CD8-positive, alpha-beta memory T cell (primary cell): ENCODE measurements at regions not wholly inside any gene's neighbourhood (a gene's known extent, or its start where the extent isn't known, plus 50 kb on each side); places are given as distances from the start of the nearest gene placed in this dataset.
A peak's percentile ranks its signal among the peaks of the same experiment; 100 is the strongest.
"Not testable (repeated sequence)": the region's sequence is repeated elsewhere in the genome, so short reads cannot be mapped to it uniquely, and the experiment has no call there.

Experiments
- CTCF ChIA-PET: fragments of 350-600 bp; sonication (Branson Sonifier 250); formaldehyde crosslinking; loops from one replicate; lab custom pipeline; 2021; ENCODE audit warnings: antibody characterized with exemption; lab: Charles Lee
- POLR2A ChIA-PET: fragments of 350-600 bp; sonication (Branson Sonifier 250); formaldehyde crosslinking; loops from one replicate; lab custom pipeline; 2021; ENCODE audit warnings: antibody characterized with exemption; lab: Charles Lee
- DNase-seq, 5 donors: peaks; one replicate each; pipeline versions ENCODE4 v3.0.0 to v3.0.0-alpha.2; 2020 to 2022; ENCODE audit warnings: mixed read lengths in 1 of 5
- H3K27ac ChIP-seq: one replicate; pipeline ENCODE4 v1.7.0; 2013; ENCODE audit warnings: low read depth, mild to moderate bottlenecking, low read length, moderate library complexity
- H3K27me3 ChIP-seq: 2 replicates; pipeline ENCODE4 v1.7.0; 2013; ENCODE audit warnings: low read length, mild to moderate bottlenecking; ENCODE audit not compliant: insufficient read depth, poor library complexity, severe bottlenecking
- H3K36me3 ChIP-seq: 2 replicates; pipeline ENCODE4 v1.7.0; 2013; ENCODE audit warnings: mild to moderate bottlenecking, low read length, moderate library complexity; ENCODE audit not compliant: insufficient read depth
- H3K4me1 ChIP-seq: 2 replicates; pipeline ENCODE4 v1.7.0; 2013; ENCODE audit warnings: mild to moderate bottlenecking, low read length, moderate library complexity; ENCODE audit not compliant: insufficient read depth
- H3K4me3 ChIP-seq: 2 replicates; pipeline ENCODE4 v1.7.0; 2013; ENCODE audit warnings: mild to moderate bottlenecking, low read length
- H3K9me3 ChIP-seq: 2 replicates; pipeline ENCODE4 v1.7.0; 2013; ENCODE audit warnings: mild to moderate bottlenecking, low read length
- H3K27ac Mint-ChIP-seq, 8 donors: one replicate each; pipeline ENCODE4 v1.8.0; 2020 to 2021; ENCODE audit warnings: mixed read lengths in 8 of 8, mild to moderate bottlenecking in 6 of 8, inconsistent platforms in 3 of 8, moderate library complexity in 3 of 8
- H3K27me3 Mint-ChIP-seq, 2 donors: one replicate each; pipeline ENCODE4 v1.8.0; 2020 to 2021; ENCODE audit warnings: mixed read lengths in 2 of 2, mild to moderate bottlenecking in 1 of 2, moderate library complexity in 1 of 2
- H3K36me3 Mint-ChIP-seq, 3 donors: one replicate each; pipeline ENCODE4 v1.8.0; 2020 to 2021; ENCODE audit warnings: mixed read lengths in 3 of 3, inconsistent platforms in 1 of 3, mild to moderate bottlenecking in 1 of 3
- H3K4me1 Mint-ChIP-seq, 3 donors: one replicate each; pipeline ENCODE4 v1.8.0; 2020 to 2021; ENCODE audit warnings: mixed read lengths in 3 of 3, inconsistent platforms in 1 of 3, mild to moderate bottlenecking in 1 of 3
- H3K4me3 Mint-ChIP-seq, 7 donors: one replicate each; pipeline ENCODE4 v1.8.0; 2020 to 2021; ENCODE audit warnings: mixed read lengths in 7 of 7, mild to moderate bottlenecking in 6 of 7, moderate library complexity in 4 of 7, inconsistent platforms in 2 of 7
- H3K9me3 Mint-ChIP-seq, 5 donors: one replicate each; pipeline ENCODE4 v1.8.0; 2020 to 2022; ENCODE audit warnings: mixed read lengths in 5 of 5, mild to moderate bottlenecking in 3 of 5, moderate library complexity in 2 of 5, inconsistent platforms in 1 of 5

- H3K4me3 Mint-ChIP-seq = no peak overlapping the region
- POLR2A ChIA-PET = no interaction called here
- H3K9me3 Mint-ChIP-seq = peaks cover 21 to 56% (median 29%) of the 10 kb centered on the region in 5 donors
Measured at GRCh38 chr7:53624356-53624755, 588.9 kb downstream of the POM121L12 start.

DNA sequence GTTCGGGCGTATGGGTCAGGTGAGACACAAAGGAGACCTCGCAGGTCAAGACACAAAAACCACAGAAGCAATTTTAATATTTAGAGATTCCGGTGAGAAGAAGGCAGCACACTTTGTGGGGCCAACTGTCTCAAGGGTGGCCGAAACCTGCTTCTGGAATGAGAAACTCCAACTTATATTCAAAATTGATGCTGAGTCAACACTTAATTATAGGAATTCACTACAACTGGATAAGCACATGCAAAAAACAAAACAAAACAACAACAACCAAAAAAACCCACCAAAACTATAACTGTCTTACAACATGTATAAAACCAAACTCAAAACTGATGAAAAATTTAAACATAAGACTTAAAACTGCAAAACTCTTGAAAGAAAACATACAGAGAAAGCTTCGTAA is 593.3 kb downstream of the POM121L12 start:
- Mint-ChIP-seq H3K4me1 (no peaks in the 10 kb centered on the region), H3K27ac (no peak overlapping the region), H3K9me3 (peaks cover 16 to 52% (median 21%) of the 10 kb centered on the region in 5 donors), H3K36me3 (no peaks in the 10 kb centered on the region), H3K4me3 (no peak overlapping the region), H3K27me3 (no peaks in the 10 kb centered on the region)
- H3K4me1 ChIP-seq = no peaks in the 10 kb centered on the region
- POLR2A ChIA-PET = no interaction called here
- CTCF ChIA-PET = no interaction called here
- H3K27me3 ChIP-seq = no peaks in the 10 kb centered on the region
- H3K36me3 ChIP-seq = no peaks in the 10 kb centered on the region
- no peak overlapping the region for H3K4me3 ChIP-seq
- DNase-seq = no peak
- H3K27ac ChIP-seq = no peak overlapping the region
- H3K9me3 ChIP-seq = no peaks in the 10 kb centered on the region

More at GRCh38 chr7:53624356-53624755, 588.9 kb downstream of the POM121L12 start:
- H3K4me3 ChIP-seq = no peak overlapping the region
- no peaks in the 10 kb centered on the region for H3K27me3 ChIP-seq
- no peaks in the 10 kb centered on the region for H3K9me3 ChIP-seq
- H3K27ac ChIP-seq = no peak overlapping the region
- no peaks in the 10 kb centered on the region for H3K4me1 ChIP-seq
- DNase-seq = no peak
- no peaks in the 10 kb centered on the region for H3K27me3 Mint-ChIP-seq
- no peak overlapping the region for H3K27ac Mint-ChIP-seq
- H3K36me3 Mint-ChIP-seq = no peaks in the 10 kb centered on the region
- H3K4me1 Mint-ChIP-seq = no peaks in the 10 kb centered on the region
- H3K36me3 ChIP-seq = no peaks in the 10 kb centered on the region
- CTCF ChIA-PET = no interaction called here

GRCh38 chr7:53635251-53635650 is 599.8 kb downstream of the POM121L12 start:
- CTCF ChIA-PET, H3K27me3 Mint-ChIP-seq, H3K4me1 Mint-ChIP-seq, H3K36me3 ChIP-seq, H3K4me1 ChIP-seq, H3K27ac Mint-ChIP-seq, H3K4me3 ChIP-seq, H3K27me3 ChIP-seq, H3K4me3 Mint-ChIP-seq, H3K27ac ChIP-seq, POLR2A ChIA-PET, DNase-seq, H3K36me3 Mint-ChIP-seq, H3K9me3 ChIP-seq: not testable (repeated sequence)
- peaks cover 7 to 39% (median 27%) of the 10 kb centered on the region in 5 donors for H3K9me3 Mint-ChIP-seq

DNA sequence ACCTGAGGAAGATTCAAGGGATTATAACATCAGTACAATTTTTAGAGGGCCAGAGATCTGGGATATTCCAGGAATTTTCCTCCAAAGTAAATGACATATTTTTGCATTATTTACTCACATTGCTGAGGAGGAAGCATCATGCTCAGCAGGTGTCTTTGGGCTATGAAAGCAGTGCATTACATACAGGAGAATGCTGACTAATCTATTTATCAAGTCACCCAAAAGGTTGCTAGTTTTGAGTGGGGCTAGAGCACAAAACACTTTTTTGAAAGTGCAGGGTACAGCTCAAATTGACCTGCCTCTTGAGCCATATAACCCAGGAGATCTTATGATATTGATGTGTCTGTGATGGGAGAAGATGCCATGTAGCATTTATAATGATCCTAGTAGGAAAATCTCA is 603.1 kb downstream of the POM121L12 start:
- Histone ChIP-seq H3K27me3 (no peaks in the 10 kb centered on the region), H3K36me3 (no peaks in the 10 kb centered on the region), H3K4me3 (no peak overlapping the region), H3K27ac (no peak overlapping the region), H3K9me3 (no peaks in the 10 kb centered on the region), H3K4me1 (no peaks in the 10 kb centered on the region)
- ChIA-PET CTCF (no interaction called here), POLR2A (no interaction called here)
- no peaks in the 10 kb centered on the region for H3K4me1 Mint-ChIP-seq
- no peaks in the 10 kb centered on the region for H3K36me3 Mint-ChIP-seq
- no peaks in the 10 kb centered on the region for H3K27me3 Mint-ChIP-seq
- no peak overlapping the region for H3K27ac Mint-ChIP-seq
- H3K9me3 Mint-ChIP-seq = peaks cover 8 to 36% (median 34%) of the 10 kb centered on the region in 5 donors
- H3K4me3 Mint-ChIP-seq = no peak overlapping the region
- DNase-seq = no peak

DNA sequence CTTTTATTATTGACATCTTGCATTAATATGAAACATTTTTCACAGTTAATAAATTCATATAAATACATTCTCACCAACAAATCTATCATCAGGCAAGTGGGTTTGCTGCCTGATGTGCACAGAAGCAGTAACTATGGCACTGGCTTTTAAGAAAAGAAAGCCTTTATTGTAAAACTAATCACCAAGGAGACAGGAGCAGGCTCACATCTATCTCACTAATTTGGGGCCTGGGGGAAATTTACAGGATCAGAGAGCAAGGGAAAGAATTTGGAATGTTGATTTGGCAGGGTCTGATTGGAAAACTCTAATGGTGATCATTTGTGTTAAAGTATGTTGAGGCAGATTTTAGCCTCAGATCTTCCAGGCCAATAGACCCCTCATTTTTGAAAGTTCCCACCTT is 605.7 kb downstream of the POM121L12 start:
- Histone ChIP-seq H3K36me3 (no peaks in the 10 kb centered on the region), H3K4me3 (no peak overlapping the region), H3K4me1 (no peaks in the 10 kb centered on the region), H3K27ac (no peak overlapping the region), H3K9me3 (no peaks in the 10 kb centered on the region), H3K27me3 (no peaks in the 10 kb centered on the region)
- Mint-ChIP-seq H3K27me3 (no peaks in the 10 kb centered on the region), H3K4me1 (no peaks in the 10 kb centered on the region), H3K36me3 (no peaks in the 10 kb centered on the region), H3K27ac (peak overlapping the region in 1 of 8 donors; percentile 58), H3K4me3 (no peak overlapping the region), H3K9me3 (peaks cover 6 to 48% (median 30%) of the 10 kb centered on the region in 5 donors)
- ChIA-PET CTCF (no interaction called here), POLR2A (no interaction called here)
- DNase-seq = no peak

DNA sequence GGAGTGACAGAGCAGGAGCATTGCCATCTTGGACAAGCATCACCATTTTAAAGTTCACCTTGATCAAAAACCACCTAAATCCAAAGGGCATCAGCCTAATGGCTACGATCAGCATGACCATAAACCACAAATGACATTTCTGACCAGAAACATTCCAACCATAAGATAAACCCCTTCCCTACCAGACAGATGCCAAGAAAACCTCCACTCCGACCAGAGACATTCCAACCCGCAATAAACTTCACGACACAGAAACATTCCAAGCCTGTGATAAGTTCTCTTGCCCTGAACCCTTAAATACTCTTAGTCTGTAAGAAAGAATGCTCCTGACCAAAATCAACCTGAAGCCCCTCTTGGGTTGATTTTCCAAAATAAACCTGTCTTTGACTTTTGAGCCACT is 606.9 kb downstream of the POM121L12 start:
- POLR2A ChIA-PET = no interaction called here
- H3K4me1 Mint-ChIP-seq = no peaks in the 10 kb centered on the region
- no peak overlapping the region for H3K4me3 ChIP-seq
- no peaks in the 10 kb centered on the region for H3K27me3 Mint-ChIP-seq
- no peaks in the 10 kb centered on the region for H3K27me3 ChIP-seq
- H3K27ac ChIP-seq = no peak overlapping the region
- H3K4me3 Mint-ChIP-seq = no peak overlapping the region
- H3K36me3 ChIP-seq = no peaks in the 10 kb centered on the region
- no peak overlapping the region for H3K27ac Mint-ChIP-seq
- peaks cover 9 to 45% (median 28%) of the 10 kb centered on the region in 5 donors for H3K9me3 Mint-ChIP-seq
- DNase-seq = no peak
- no peaks in the 10 kb centered on the region for H3K36me3 Mint-ChIP-seq
- no peaks in the 10 kb centered on the region for H3K4me1 ChIP-seq
- CTCF ChIA-PET = no interaction called here
- no peaks in the 10 kb centered on the region for H3K9me3 ChIP-seq

DNA sequence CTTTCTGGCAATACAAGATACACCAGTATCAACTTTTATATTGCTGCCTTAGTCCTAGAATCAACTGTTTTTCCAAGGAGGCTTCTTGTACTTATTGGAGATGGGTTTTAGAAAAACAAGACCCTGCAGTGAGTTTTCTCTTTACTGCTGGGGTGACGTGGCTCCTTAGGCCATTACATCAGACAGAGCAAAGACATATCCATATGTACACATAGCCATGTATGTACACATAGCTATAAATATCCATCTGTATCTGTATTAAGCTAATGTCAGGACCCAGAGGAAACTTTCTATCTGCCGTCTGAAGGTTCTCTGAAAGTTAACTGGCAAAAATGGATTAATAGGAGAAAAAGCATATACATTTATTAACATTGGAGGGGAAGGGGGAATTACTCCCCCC is 607.4 kb downstream of the POM121L12 start:
- DNase-seq = no peak
- Histone ChIP-seq H3K4me1 (no peaks in the 10 kb centered on the region), H3K36me3 (no peaks in the 10 kb centered on the region), H3K4me3 (no peak overlapping the region), H3K27me3 (no peaks in the 10 kb centered on the region), H3K9me3 (no peaks in the 10 kb centered on the region), H3K27ac (no peak overlapping the region)
- Mint-ChIP-seq H3K27ac (no peak overlapping the region), H3K4me3 (no peak overlapping the region), H3K27me3 (no peaks in the 10 kb centered on the region), H3K4me1 (no peaks in the 10 kb centered on the region), H3K36me3 (no peaks in the 10 kb centered on the region), H3K9me3 (peaks cover 9 to 40% (median 26%) of the 10 kb centered on the region in 5 donors)
- ChIA-PET POLR2A (no interaction called here), CTCF (no interaction called here)

DNA sequence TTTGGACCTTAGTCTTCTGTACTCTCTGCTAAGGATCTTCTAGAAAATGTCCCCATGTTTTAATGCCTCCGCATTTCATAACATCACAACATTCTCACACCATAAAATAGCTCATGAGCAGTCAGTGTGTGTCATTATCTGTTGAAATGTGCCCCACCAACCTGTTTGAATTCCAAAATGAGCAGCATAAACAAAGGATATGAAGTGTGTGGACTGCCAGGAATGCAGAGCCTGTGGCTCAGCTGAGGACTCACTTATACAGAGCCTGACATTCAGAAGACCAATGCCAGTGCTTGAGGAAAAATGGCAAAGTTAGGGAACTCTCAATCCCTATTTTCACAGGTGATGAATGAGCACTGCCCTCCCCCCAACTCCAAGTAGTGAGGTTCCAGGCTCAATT is 621.4 kb downstream of the POM121L12 start:
- Histone ChIP-seq H3K36me3 (no peaks in the 10 kb centered on the region), H3K9me3 (no peaks in the 10 kb centered on the region), H3K4me3 (no peak overlapping the region), H3K4me1 (no peaks in the 10 kb centered on the region), H3K27ac (no peak overlapping the region), H3K27me3 (no peaks in the 10 kb centered on the region)
- Mint-ChIP-seq H3K27me3 (no peaks in the 10 kb centered on the region), H3K4me1 (no peaks in the 10 kb centered on the region), H3K27ac (no peak overlapping the region), H3K9me3 (peaks cover 17 to 45% (median 29%) of the 10 kb centered on the region in 5 donors), H3K36me3 (no peaks in the 10 kb centered on the region), H3K4me3 (no peak overlapping the region)
- DNase-seq = no peak
- CTCF ChIA-PET = no interaction called here
- POLR2A ChIA-PET = no interaction called here

DNA sequence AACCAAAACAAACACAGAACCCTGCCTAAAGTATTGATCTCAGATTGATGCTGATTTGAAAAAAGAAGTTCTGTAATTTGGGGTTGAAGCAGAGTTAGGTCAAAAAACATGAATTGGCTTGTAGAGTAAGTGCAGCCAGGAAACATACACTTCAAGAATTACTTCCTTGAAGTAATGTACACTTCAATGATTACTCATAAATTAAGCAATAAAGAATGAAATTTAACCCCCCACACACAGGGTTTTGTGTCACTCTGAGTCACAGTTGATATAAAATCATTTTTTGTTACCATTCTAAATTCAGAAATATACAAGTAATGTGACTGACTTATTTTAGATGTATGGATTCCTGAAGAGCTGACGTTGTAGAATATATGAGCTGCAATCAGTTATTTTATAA is 622.2 kb downstream of the POM121L12 start:
- no peak overlapping the region for H3K4me3 Mint-ChIP-seq
- Histone ChIP-seq H3K4me3 (no peak overlapping the region), H3K9me3 (no peaks in the 10 kb centered on the region), H3K36me3 (no peaks in the 10 kb centered on the region), H3K27me3 (no peaks in the 10 kb centered on the region), H3K4me1 (no peaks in the 10 kb centered on the region), H3K27ac (no peak overlapping the region)
- H3K27ac Mint-ChIP-seq = no peak overlapping the region
- no peaks in the 10 kb centered on the region for H3K36me3 Mint-ChIP-seq
- H3K9me3 Mint-ChIP-seq = peaks cover 18 to 43% (median 27%) of the 10 kb centered on the region in 5 donors
- H3K27me3 Mint-ChIP-seq = no peaks in the 10 kb centered on the region
- no peak for DNase-seq
- CTCF ChIA-PET = no interaction called here
- no peaks in the 10 kb centered on the region for H3K4me1 Mint-ChIP-seq
- POLR2A ChIA-PET = no interaction called here
